NCI-H345 treated with DMSO at 0.1 percent for 48 hours (cell line): ENCODE measurements at regions not wholly inside any gene's neighbourhood (a gene's known extent, or its start where the extent isn't known, plus 50 kb on each side); places are given as distances from the start of the nearest gene placed in this dataset.
"Not testable (repeated sequence)": the region's sequence is repeated elsewhere in the genome, so short reads cannot be mapped to it uniquely, and the experiment has no call there.

Experiments
- DNase-seq: peaks from one replicate; lab custom pipeline; 2025; ENCODE audit not compliant: unreplicated experiment; lab: John Stamatoyannopoulos, UW

GRCh38 chr16:13795131-13795530, 124.8 kb upstream of the ERCC4 start:
- no peak for DNase-seq

GRCh38 chr16:13797718-13798117, 122.2 kb upstream of the ERCC4 start:
- no peak for DNase-seq

- DNase-seq = no peak
Observed at GRCh38 chr16:13798211-13798610, 121.7 kb upstream of the ERCC4 start.

GRCh38 chr16:13803974-13804373, 116.0 kb upstream of the ERCC4 start:
- no peak for DNase-seq

- no peak for DNase-seq
Observed at GRCh38 chr16:13805951-13806350, 114.0 kb upstream of the ERCC4 start.

- no peak for DNase-seq
Observed at GRCh38 chr16:13806671-13807070, 113.3 kb upstream of the ERCC4 start.

- no peak for DNase-seq
Observed at GRCh38 chr16:13808102-13808501, 111.9 kb upstream of the ERCC4 start.

GRCh38 chr16:13809765-13810164, 110.2 kb upstream of the ERCC4 start:
- DNase-seq = no peak

GRCh38 chr16:13811834-13812233, 108.1 kb upstream of the ERCC4 start:
- no peak for DNase-seq

GRCh38 chr16:13816701-13817100, 103.3 kb upstream of the ERCC4 start:
- DNase-seq = no peak

GRCh38 chr16:13823501-13823900, 96.5 kb upstream of the ERCC4 start:
- DNase-seq = no peak

- no peak for DNase-seq
Observed at GRCh38 chr16:13829697-13830299, 90.2 kb upstream of the ERCC4 start.

GRCh38 chr16:13833515-13833914, 86.4 kb upstream of the ERCC4 start:
- DNase-seq = no peak

- DNase-seq = no peak
Observed at GRCh38 chr16:13835387-13835786, 84.6 kb upstream of the ERCC4 start.

- DNase-seq = no peak
Observed at GRCh38 chr16:13835935-13836730, 83.8 kb upstream of the ERCC4 start.

GRCh38 chr16:13838401-13839190, 81.4 kb upstream of the ERCC4 start:
- no peak for DNase-seq

- DNase-seq = no peak
Observed at GRCh38 chr16:13839577-13839976, 80.4 kb upstream of the ERCC4 start.

- DNase-seq = no peak
Observed at GRCh38 chr16:13845232-13845631, 74.7 kb upstream of the ERCC4 start.

GRCh38 chr16:13848795-13849194, 71.2 kb upstream of the ERCC4 start:
- DNase-seq = no peak

GRCh38 chr16:13850173-13850572, 69.8 kb upstream of the ERCC4 start:
- DNase-seq = not testable (repeated sequence)

GRCh38 chr16:13852827-13853226, 67.1 kb upstream of the ERCC4 start:
- no peak for DNase-seq

- DNase-seq = no peak
Observed at GRCh38 chr16:13856398-13856797, 63.6 kb upstream of the ERCC4 start.
